ENCODE measurements at regions not wholly inside any gene's neighbourhood (a gene's known extent, or its start where the extent isn't known, plus 50 kb on each side); places are given as distances from the start of the nearest gene placed in this dataset.

GRCh38 chr5:27571681-27572080, 533.3 kb upstream of the CDH9 start:
- Histone ChIP-seq H3K14ac (ENCODE audit: insufficient read depth, low read length) (no peak overlapping the region), H3K4ac (ENCODE audit: low read depth, low read length) (no peak overlapping the region), H2BK20ac (ENCODE audit: low read depth, low read length, poor library complexity, severe bottlenecking) (no peak overlapping the region), H4K91ac (ENCODE audit: insufficient read length, low read depth, low read length) (no peak overlapping the region), H2AFZ (ENCODE audit: low read length) (no peak overlapping the region), H3K4me1 (ENCODE audit: insufficient read depth, low read length) (no peaks in the 10 kb centered on the region), H2BK120ac (ENCODE audit: low read depth, low read length, poor library complexity, severe bottlenecking) (no peak overlapping the region), H3K18ac (ENCODE audit: insufficient read length, low read depth, low read length) (no peak overlapping the region), H3T11ph (ENCODE audit: low read length) (no peak overlapping the region), H4K20me1 (ENCODE audit: control insufficient read depth, insufficient read depth, insufficient read length) (no peaks in the 10 kb centered on the region), H2BK15ac (ENCODE audit: low read depth, low read length) (no peak overlapping the region), H3K79me2 (ENCODE audit: insufficient read depth, low read length) (no peaks in the 10 kb centered on the region), H2AK5ac (ENCODE audit: insufficient read length, low read length) (no peak overlapping the region), H3K9me3 (ENCODE audit: control insufficient read depth, low read depth, low read length) (no peaks in the 10 kb centered on the region), H3K27me3 (ENCODE audit: insufficient read depth, low read length) (no peaks in the 10 kb centered on the region), H3K79me1 (ENCODE audit: insufficient read depth, low read depth, low read length, poor library complexity, severe bottlenecking) (no peaks in the 10 kb centered on the region), H2BK12ac (ENCODE audit: insufficient read length, low read depth, low read length) (no peak overlapping the region), H2BK5ac (ENCODE audit: insufficient read length, low read length) (no peak overlapping the region), H4K5ac (ENCODE audit: insufficient read length, low read depth, low read length) (no peak overlapping the region), H3K56ac (ENCODE audit: insufficient read length, low read depth, low read length) (no peak overlapping the region), H3K27ac (ENCODE audit: insufficient read length, low read depth, low read length) (no peak overlapping the region), H3K4me2 (ENCODE audit: insufficient read depth, insufficient read length, low read length) (no peak overlapping the region), H3K9ac (ENCODE audit: extremely low read depth, insufficient read length, low read length) (no peak overlapping the region), H3K23ac (ENCODE audit: insufficient read length, low read depth, low read length) (no peak overlapping the region), H3K23me2 (ENCODE audit: insufficient read length, low read depth, low read length, poor library complexity, severe bottlenecking) (no peaks in the 10 kb centered on the region), H4K8ac (replicated peaks; ENCODE audit: insufficient read length, low read depth, low read length) (no peak overlapping the region)
- no peak for TF ChIP-seq CTCF (conservative IDR thresholded peaks at IDR 0.05)
- DNase-seq, result no peak
- Mint-ChIP-seq H3K9me3 (no peaks in the 10 kb centered on the region), H3K27me3 (ENCODE audit: low read depth) (no peaks in the 10 kb centered on the region), H3K36me3 (ENCODE audit: insufficient read depth in 1 of 3, low read depth in 3 of 3) (no peaks in the 10 kb centered on the region), H3K4me1 (no peaks in the 10 kb centered on the region), H3K4me3 (no peak overlapping the region), H3K27ac (no peak overlapping the region)
- WGBS (ENCODE audit: extremely low coverage, insufficient read length, low lambda C conversion rate), result no CpG with 5 or more reads among the region's 4 CpGs

Measured in H9 (cell line).